ENCODE measurements at regions not wholly inside any gene's neighbourhood (a gene's known extent, or its start where the extent isn't known, plus 50 kb on each side); places are given as distances from the start of the nearest gene placed in this dataset.

DNA sequence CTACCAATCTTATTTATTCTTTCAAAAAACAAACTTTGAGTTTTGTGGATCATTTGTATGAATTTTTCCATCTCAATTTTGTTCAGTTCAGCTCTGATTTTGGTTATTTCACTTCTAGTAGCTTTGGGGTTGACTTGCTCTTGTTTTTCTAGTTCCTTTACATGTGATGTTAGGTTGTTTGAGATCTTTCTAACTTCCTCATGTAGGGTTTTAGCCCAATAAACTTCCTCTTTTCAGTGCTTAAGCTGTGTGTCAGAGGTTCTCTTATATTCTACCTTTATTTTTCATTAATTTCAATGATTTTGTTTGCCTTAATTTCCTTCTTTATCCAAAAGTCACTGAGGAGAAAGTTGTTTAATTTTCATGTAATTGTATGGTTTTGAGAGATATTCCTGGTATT, 860.4 kb upstream of the FBXO33 start:
- Mint-ChIP-seq H3K4me3 (no peak overlapping the region), H3K27ac (no peak overlapping the region), H3K9me3 (peaks cover 5% of the 10 kb centered on the region), H3K4me1 (ENCODE audit: low read depth) (no peaks in the 10 kb centered on the region), H3K36me3 (ENCODE audit: low read depth) (no peaks in the 10 kb centered on the region), H3K27me3 (no peaks in the 10 kb centered on the region)
- ATAC-seq (no peak), DNase-seq (no peak)
- ChIA-PET POLR2A (no interaction called here), CTCF (no interaction called here)
- TF ChIP-seq, protein P1, sequence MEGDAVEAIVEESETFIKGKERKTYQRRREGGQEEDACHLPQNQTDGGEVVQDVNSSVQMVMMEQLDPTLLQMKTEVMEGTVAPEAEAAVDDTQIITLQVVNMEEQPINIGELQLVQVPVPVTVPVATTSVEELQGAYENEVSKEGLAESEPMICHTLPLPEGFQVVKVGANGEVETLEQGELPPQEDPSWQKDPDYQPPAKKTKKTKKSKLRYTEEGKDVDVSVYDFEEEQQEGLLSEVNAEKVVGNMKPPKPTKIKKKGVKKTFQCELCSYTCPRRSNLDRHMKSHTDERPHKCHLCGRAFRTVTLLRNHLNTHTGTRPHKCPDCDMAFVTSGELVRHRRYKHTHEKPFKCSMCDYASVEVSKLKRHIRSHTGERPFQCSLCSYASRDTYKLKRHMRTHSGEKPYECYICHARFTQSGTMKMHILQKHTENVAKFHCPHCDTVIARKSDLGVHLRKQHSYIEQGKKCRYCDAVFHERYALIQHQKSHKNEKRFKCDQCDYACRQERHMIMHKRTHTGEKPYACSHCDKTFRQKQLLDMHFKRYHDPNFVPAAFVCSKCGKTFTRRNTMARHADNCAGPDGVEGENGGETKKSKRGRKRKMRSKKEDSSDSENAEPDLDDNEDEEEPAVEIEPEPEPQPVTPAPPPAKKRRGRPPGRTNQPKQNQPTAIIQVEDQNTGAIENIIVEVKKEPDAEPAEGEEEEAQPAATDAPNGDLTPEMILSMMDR (IDR thresholded peaks at IDR 0.05) = no peak
- intact Hi-C loops (cut with micrococcal nuclease) = no loop called here

DNA sequence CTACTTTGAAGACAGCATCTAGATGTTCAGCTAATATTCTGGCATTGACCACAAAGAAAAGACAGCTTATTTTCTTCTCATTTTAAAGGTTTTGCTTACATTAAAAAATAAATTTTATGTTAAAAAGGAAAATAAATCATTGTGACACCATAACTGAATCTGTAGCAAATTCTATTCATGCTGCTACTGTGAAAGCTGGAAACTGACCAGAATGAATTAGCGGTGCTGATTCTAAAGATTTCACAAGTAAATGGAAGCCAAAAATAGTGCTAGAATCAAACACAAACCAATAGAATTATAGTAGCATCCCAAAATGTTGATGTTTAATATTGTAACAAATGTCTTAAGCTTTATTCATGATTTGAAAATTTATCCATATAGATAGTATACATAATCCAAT, 850.0 kb upstream of the FBXO33 start:
- CTCF ChIA-PET = no interaction called here
- intact Hi-C loops (cut with micrococcal nuclease) = no loop called here
- TF ChIP-seq, protein P1 (IDR thresholded peaks at IDR 0.05) = no peak

DNA sequence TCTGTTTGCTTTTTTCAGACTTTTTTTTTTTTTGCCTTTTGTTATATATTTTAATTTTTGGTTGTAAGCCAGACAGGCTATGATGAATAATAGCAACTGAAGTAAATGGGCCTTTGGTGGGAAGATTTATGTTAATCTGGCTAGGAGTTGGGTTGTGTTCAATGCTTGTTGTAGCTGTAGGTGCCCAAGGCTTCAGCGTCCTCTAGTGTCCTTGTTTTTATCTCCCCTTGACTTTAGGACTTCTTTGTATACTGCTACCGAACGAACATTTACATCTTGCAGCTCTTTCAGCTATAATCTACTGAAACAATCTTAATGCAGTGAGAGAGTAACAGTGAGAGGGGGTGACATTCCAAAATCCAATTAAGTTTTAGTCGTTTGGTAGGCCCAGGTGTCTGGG, 848.4 kb upstream of the FBXO33 start:
- no peaks in the 10 kb centered on the region for H3K4me1 Mint-ChIP-seq (ENCODE audit: low read depth)
- no peaks in the 10 kb centered on the region for H3K27me3 Mint-ChIP-seq
- H3K9me3 Mint-ChIP-seq = no peaks in the 10 kb centered on the region
- no peaks in the 10 kb centered on the region for H3K36me3 Mint-ChIP-seq (ENCODE audit: low read depth)
- TF ChIP-seq, protein P1 (IDR thresholded peaks at IDR 0.05) = no peak
- no peak overlapping the region for H3K27ac Mint-ChIP-seq
- ChIA-PET CTCF (no interaction called here), POLR2A (no interaction called here)
- DNase-seq (no peak), ATAC-seq (no peak)
- no peak overlapping the region for H3K4me3 Mint-ChIP-seq
- intact Hi-C loops (cut with micrococcal nuclease) = no loop called here

More for the DNA sequence above, 850.0 kb upstream of the FBXO33 start:
- Mint-ChIP-seq H3K4me1 (ENCODE audit: low read depth) (no peaks in the 10 kb centered on the region), H3K4me3 (no peak overlapping the region), H3K27me3 (no peaks in the 10 kb centered on the region), H3K27ac (no peak overlapping the region), H3K36me3 (ENCODE audit: low read depth) (no peaks in the 10 kb centered on the region), H3K9me3 (no peaks in the 10 kb centered on the region)
- ATAC-seq = no peak
- POLR2A ChIA-PET = no interaction called here
- no peak for DNase-seq

DNA sequence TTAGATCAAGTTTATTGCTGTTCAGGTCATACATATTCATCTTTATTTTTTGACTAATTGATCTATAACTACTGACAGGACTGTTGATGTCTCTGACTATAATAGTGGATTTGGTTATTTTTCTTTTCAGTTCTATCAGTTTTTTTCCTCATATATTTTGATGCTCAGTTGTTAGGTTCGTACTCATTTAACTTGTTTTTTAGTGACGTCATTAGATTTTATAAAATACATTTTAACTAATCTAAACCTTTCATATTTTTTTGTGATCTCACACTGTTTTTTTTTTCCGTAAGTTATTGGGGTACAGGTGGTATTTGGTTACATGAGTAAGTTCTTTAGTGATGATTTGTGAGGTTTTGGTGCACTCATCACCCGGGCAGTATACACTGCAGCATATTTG, 841.2 kb upstream of the FBXO33 start:
- Mint-ChIP-seq H3K27ac (no peak overlapping the region), H3K4me3 (no peak overlapping the region), H3K4me1 (ENCODE audit: low read depth) (no peaks in the 10 kb centered on the region), H3K9me3 (peaks cover 4% of the 10 kb centered on the region), H3K36me3 (ENCODE audit: low read depth) (no peaks in the 10 kb centered on the region), H3K27me3 (no peaks in the 10 kb centered on the region)
- POLR2A ChIA-PET = no interaction called here
- CTCF ChIA-PET = no interaction called here
- intact Hi-C loops (cut with micrococcal nuclease) = no loop called here
- TF ChIP-seq, protein P1 (IDR thresholded peaks at IDR 0.05) = no peak
- DNase-seq = no peak
- ATAC-seq = no peak

DNA sequence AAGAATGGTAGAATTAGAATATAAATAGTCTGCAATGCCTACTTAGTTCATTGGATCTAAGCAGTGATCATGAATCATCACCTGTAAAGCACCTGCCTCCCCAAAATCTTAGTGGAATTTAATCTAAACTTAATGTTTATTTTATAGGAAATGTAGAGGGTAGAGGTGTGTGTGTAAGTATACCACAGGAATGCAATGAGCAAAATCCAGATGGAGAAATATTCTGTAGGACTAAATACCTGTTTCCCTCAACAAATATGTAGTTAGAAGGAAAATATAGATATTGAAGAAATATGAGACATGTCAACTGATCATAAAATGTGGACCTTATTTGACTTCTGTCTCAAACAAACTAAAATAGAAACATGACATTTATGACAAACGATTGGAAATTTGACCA, 839.2 kb upstream of the FBXO33 start:
- no peaks in the 10 kb centered on the region for H3K27me3 Mint-ChIP-seq
- CTCF ChIA-PET = no interaction called here
- H3K27ac Mint-ChIP-seq = no peak overlapping the region

More for the DNA sequence above, 839.2 kb upstream of the FBXO33 start:
- TF ChIP-seq, protein P1 (IDR thresholded peaks at IDR 0.05) = no peak
- POLR2A ChIA-PET = no interaction called here
- DNase-seq (no peak), ATAC-seq (no peak)
- Mint-ChIP-seq H3K4me3 (no peak overlapping the region), H3K36me3 (ENCODE audit: low read depth) (no peaks in the 10 kb centered on the region), H3K9me3 (peaks cover 4% of the 10 kb centered on the region), H3K4me1 (ENCODE audit: low read depth) (no peaks in the 10 kb centered on the region)
- intact Hi-C loops (cut with micrococcal nuclease) = no loop called here
